Cardiac muscle cell (in vitro differentiated cells and primary cell): ENCODE measurements at regions not wholly inside any gene's neighbourhood (a gene's known extent, or its start where the extent isn't known, plus 50 kb on each side); places are given as distances from the start of the nearest gene placed in this dataset.
A peak's percentile ranks its signal among the peaks of the same experiment; 100 is the strongest.
"Not testable (repeated sequence)": the region's sequence is repeated elsewhere in the genome, so short reads cannot be mapped to it uniquely, and the experiment has no call there.

Experiments
- DNase-seq, 2 donors: peaks; one replicate each; pipeline versions ENCODE4 v3.0.0 to v3.0.0-alpha.2; 2010 to 2017; ENCODE audit warnings: low read depth in 1 of 2, low spot score in 1 of 2
- H3K27ac ChIP-seq: fragments of 200-600 bp; sonication (generic); 2 replicates; pipeline ENCODE4 v1.5.1; 2016
- H3K27me3 ChIP-seq: fragments of 200-600 bp; sonication (generic); 2 replicates; pipeline ENCODE4 v1.6.0; 2016; ENCODE audit warnings: control low read depth
- H3K36me3 ChIP-seq: fragments of 200-600 bp; sonication (generic); 2 replicates; pipeline ENCODE4 v1.5.1; 2016; ENCODE audit warnings: control low read depth
- H3K4me1 ChIP-seq: fragments of 200-600 bp; sonication (generic); 2 replicates; pipeline ENCODE4 v1.8.1; 2017; ENCODE audit warnings: low read depth, mild to moderate bottlenecking, mixed run types
- H3K4me3 ChIP-seq: fragments of 200-600 bp; sonication (generic); 2 replicates; pipeline ENCODE4 v1.5.1; 2016; ENCODE audit warnings: mild to moderate bottlenecking
- H3K9me3 ChIP-seq: fragments of 200-600 bp; sonication (generic); 2 replicates; pipeline ENCODE4 v1.5.1; 2017; ENCODE audit warnings: low read depth, mild to moderate bottlenecking, control low read depth
- CTCF ChIP-seq: IDR thresholded peaks from 2 replicates; pipeline ENCODE4 v1.5.1; 2012; ENCODE audit warnings: low read depth, mild to moderate bottlenecking, low read length

GRCh38 chr1:219863816-219864215 is 64.5 kb downstream of the SLC30A10 start:
- H3K9me3 ChIP-seq, H3K27me3 ChIP-seq, H3K36me3 ChIP-seq, DNase-seq, H3K4me1 ChIP-seq, H3K27ac ChIP-seq, H3K4me3 ChIP-seq: not testable (repeated sequence)

GRCh38 chr1:219862366-219862765 is 66.0 kb downstream of the SLC30A10 start:
- Histone ChIP-seq H3K4me1 (no peaks in the 10 kb centered on the region), H3K9me3 (no peaks in the 10 kb centered on the region), H3K27me3 (no peaks in the 10 kb centered on the region), H3K36me3 (no peaks in the 10 kb centered on the region), H3K27ac (no peak overlapping the region), H3K4me3 (no peak overlapping the region)
- no peak for TF ChIP-seq CTCF
- DNase-seq, result no peak

- H3K36me3 ChIP-seq, result no peaks in the 10 kb centered on the region
- no peak overlapping the region for H3K27ac ChIP-seq
- no peak overlapping the region for H3K4me3 ChIP-seq
- H3K27me3 ChIP-seq, result no peaks in the 10 kb centered on the region
- H3K9me3 ChIP-seq, result no peaks in the 10 kb centered on the region
- no peak for TF ChIP-seq CTCF
- H3K4me1 ChIP-seq, result no peaks in the 10 kb centered on the region
- DNase-seq, result no peak
Observed at GRCh38 chr1:219858980-219859379, 69.4 kb downstream of the SLC30A10 start.

- Histone ChIP-seq H3K9me3 (no peaks in the 10 kb centered on the region), H3K27ac (no peak overlapping the region), H3K36me3 (no peaks in the 10 kb centered on the region), H3K4me3 (no peak overlapping the region), H3K27me3 (no peaks in the 10 kb centered on the region), H3K4me1 (no peaks in the 10 kb centered on the region)
- no peak for TF ChIP-seq CTCF
- no peak for DNase-seq
Observed at GRCh38 chr1:219847215-219847855, 81.0 kb downstream of the SLC30A10 start.

GRCh38 chr1:219839595-219839994 is 88.8 kb downstream of the SLC30A10 start:
- not testable (repeated sequence) for H3K27ac ChIP-seq, H3K9me3 ChIP-seq, H3K4me1 ChIP-seq, H3K4me3 ChIP-seq, H3K27me3 ChIP-seq, H3K36me3 ChIP-seq
- peak in 1 of 2 donors; percentile 6 for DNase-seq

GRCh38 chr1:219837994-219838294 is 90.4 kb downstream of the SLC30A10 start:
- Histone ChIP-seq H3K4me1 (no peaks in the 10 kb centered on the region), H3K4me3 (no peak overlapping the region), H3K27me3 (no peaks in the 10 kb centered on the region), H3K36me3 (no peaks in the 10 kb centered on the region), H3K27ac (no peak overlapping the region), H3K9me3 (no peaks in the 10 kb centered on the region)
- no peak for TF ChIP-seq CTCF
- DNase-seq, result no peak
